HCT116 (cell line): ENCODE measurements at regions not wholly inside any gene's neighbourhood (a gene's known extent, or its start where the extent isn't known, plus 50 kb on each side); places are given as distances from the start of the nearest gene placed in this dataset.
"Not testable (repeated sequence)": the region's sequence is repeated elsewhere in the genome, so short reads cannot be mapped to it uniquely, and the experiment has no call there.

Experiments
- ATAC-seq: fragments of 200-7000 bp; cut with Tn5 transposase; 2 replicates; pipeline ENCODE4 v1.9.1; 2020; ENCODE audit warnings: mild to moderate bottlenecking, moderate library complexity
- BruUV-seq: library from RNA; stranded (reverse); fragments of 400-500 nt; replicated peaks from 2 replicates; lab custom pipeline; 2021; lab: Mats Ljungman, UMichigan
- CTCF ChIA-PET: fragments of 300-600 bp; sonication (Branson Sonifier 250); formaldehyde crosslinking; loops from one replicate; lab custom pipeline; 2021; ENCODE audit warnings: antibody characterized with exemption; lab: Charles Lee
- POLR2A ChIA-PET: fragments of 300-600, 350-600 bp; sonication (Branson Sonifier 250); formaldehyde crosslinking; loops from one replicate; lab custom pipeline; 2021; ENCODE audit warnings: antibody characterized with exemption; lab: Charles Lee
- RAD21 ChIA-PET, 2 experiments: fragments of 300-600 bp; sonication (Branson Sonifier 250); formaldehyde crosslinking; loops; one replicate each; lab custom pipeline; 2023; ENCODE audit warnings: low total read pairs in 2 of 2; ENCODE audit not compliant: uncharacterized antibody in 2 of 2, unreplicated experiment in 2 of 2, low non-redundant PET in 1 of 2; lab: Charles Lee
- DNase-seq: peaks from one replicate; pipeline ENCODE4 v3.0.0-alpha.2; 2010; ENCODE audit warnings: low read depth, low spot score
- H2AFZ ChIP-seq: fragments of 200-600 bp; shearing (Covaris generic), sonication (generic); 2 replicates; pipeline ENCODE4 v1.6.1; 2017; ENCODE audit warnings: low read depth, mixed run types, mixed read lengths, antibody characterized with exemption, low read length; ENCODE audit not compliant: poor library complexity, severe bottlenecking
- H3K27ac ChIP-seq: 2 replicates; pipeline ENCODE4 v1.5.1; 2012; ENCODE audit warnings: low read depth, low read length
- H3K27me3 ChIP-seq: fragments of 200-600 bp; sonication (generic); 2 replicates; pipeline ENCODE4 v1.6.1; 2016; ENCODE audit warnings: mixed run types, low read length, mixed read lengths; ENCODE audit not compliant: insufficient read depth
- H3K36me3 ChIP-seq, 2 experiments: fragments of 200-500 bp in 1 of 2; fragments of 200-600 bp in 1 of 2; sonication (Bioruptor generic) in 1 of 2; sonication (generic) in 1 of 2; 2 replicates each; pipeline versions ENCODE4 v1.5.1 to v1.6.1; 2014 to 2016; ENCODE audit warnings: low read length in 2 of 2, inconsistent platforms in 1 of 2, mixed read lengths in 1 of 2, mixed run types in 1 of 2; ENCODE audit not compliant: insufficient read depth in 2 of 2, control insufficient read depth in 1 of 2
- H3K4me1 ChIP-seq, 2 experiments: fragments of 200-600 bp in 1 of 2; sonication (generic) in 1 of 2; 2 replicates each; pipeline versions ENCODE4 v1.5.1 to v1.6.1; 2012 to 2017; ENCODE audit warnings: low read length in 2 of 2, inconsistent platforms in 1 of 2, mild to moderate bottlenecking in 1 of 2, mixed read lengths in 1 of 2, mixed run types in 1 of 2, moderate library complexity in 1 of 2; ENCODE audit not compliant: insufficient read depth in 2 of 2, control insufficient read depth in 1 of 2
- H3K4me2 ChIP-seq: fragments of 200-600 bp; sonication (generic); 2 replicates; pipeline ENCODE4 v1.6.1; 2017; ENCODE audit warnings: mixed run types, low read length, mixed read lengths
- H3K4me3 ChIP-seq, 2 experiments: fragments of 200-600 bp in 1 of 2; sonication (generic) in 1 of 2; replicated peaks in 1 of 2; 2 replicates each; pipeline ENCODE4 v1.5.1; 2011 to 2016; ENCODE audit warnings: low read length in 2 of 2, control low read depth in 1 of 2, low read depth in 1 of 2, mild to moderate bottlenecking in 1 of 2, mixed read lengths in 1 of 2, mixed run types in 1 of 2
- H3K79me2 ChIP-seq: fragments of 200-600 bp; sonication (generic); 2 replicates; pipeline ENCODE4 v1.6.1; 2017; ENCODE audit warnings: mild to moderate bottlenecking, mixed run types, low read length, moderate library complexity, mixed read lengths; ENCODE audit not compliant: insufficient read depth
- H3K9ac ChIP-seq: fragments of 200-600 bp; sonication (generic); 2 replicates; pipeline ENCODE4 v1.6.1; 2016; ENCODE audit warnings: low read length, mixed read lengths
- H3K9me2 ChIP-seq: fragments of 200-600 bp; sonication (generic), shearing (Covaris generic); 2 replicates; pipeline ENCODE4 v1.6.1; 2017; ENCODE audit warnings: mixed run types, mild to moderate bottlenecking, moderate library complexity; ENCODE audit not compliant: insufficient read depth
- H3K9me3 ChIP-seq, 2 experiments: fragments of 200-500 bp in 1 of 2; fragments of 200-600 bp in 1 of 2; sonication (Bioruptor generic) in 1 of 2; sonication (generic) in 1 of 2; 2 replicates each; pipeline ENCODE4 v1.6.1; 2014 to 2017; ENCODE audit warnings: low read length in 2 of 2, mixed read lengths in 2 of 2, inconsistent platforms in 1 of 2, low read depth in 1 of 2, mild to moderate bottlenecking in 1 of 2, mixed run types in 1 of 2, moderate library complexity in 1 of 2; ENCODE audit not compliant: control insufficient read depth in 1 of 2, insufficient read depth in 1 of 2
- H4K20me1 ChIP-seq: fragments of 200-600 bp; sonication (generic), shearing (Covaris generic); 2 replicates; pipeline ENCODE4 v1.6.1; 2017; ENCODE audit warnings: mixed run types, mild to moderate bottlenecking, moderate library complexity; ENCODE audit not compliant: insufficient read depth
- CTCF ChIP-seq, 3 experiments: fragments of 200-600 bp in 1 of 3; sonication (generic) in 1 of 3; IDR thresholded peaks in 2 of 3; conservative IDR thresholded peaks in 1 of 3; 2 replicates each; pipeline ENCODE4 v1.5.1; 2012 to 2017; ENCODE audit warnings: low read depth in 2 of 3, low read length in 2 of 3, antibody characterized with exemption in 1 of 3, borderline replicate concordance in 1 of 3, control low read depth in 1 of 3, mild to moderate bottlenecking in 1 of 3, mixed read lengths in 1 of 3, mixed run types in 1 of 3, moderate library complexity in 1 of 3; ENCODE audit not compliant: insufficient read depth in 1 of 3
- JUND ChIP-seq: IDR thresholded peaks from 2 replicates; pipeline ENCODE4 v1.6.1; 2012
- RAD21 ChIP-seq: IDR thresholded peaks from 2 replicates; pipeline ENCODE4 v1.6.1; 2012; ENCODE audit warnings: low read depth, mild to moderate bottlenecking
- SIN3A ChIP-seq: IDR thresholded peaks from 2 replicates; pipeline ENCODE4 v1.6.1; 2012; ENCODE audit warnings: low read depth
- SRF ChIP-seq: IDR thresholded peaks from 2 replicates; pipeline ENCODE4 v1.6.1; 2012; ENCODE audit warnings: low read depth
- ZFX ChIP-seq: fragments of 450-650 bp; IDR thresholded peaks from 2 replicates; pipeline ENCODE4 v1.6.1; 2017
- ZNF274 ChIP-seq: fragments of 200-500 bp; sonication (Bioruptor generic); IDR thresholded peaks from 2 replicates; pipeline ENCODE4 v1.6.1; 2014; ENCODE audit warnings: mild to moderate bottlenecking, low read depth, low read length, inconsistent platforms
- intact Hi-C: fragments of 100-400 bp; cut with micrococcal nuclease; formaldehyde crosslinking; loops from 2 replicates; pipeline ENCODE4 v1.10.0; 2022

- no peaks in the 10 kb centered on the region for H3K9me3 ChIP-seq
- peaks cover 0 to 8% of the 10 kb centered on the region in 2 experiments; a peak in 2 of 4 replicates for H3K4me1 ChIP-seq
- H3K27ac ChIP-seq, result no peak overlapping the region
- H3K4me3 ChIP-seq, result no peak overlapping the region
- no peaks in the 10 kb centered on the region for H3K9me2 ChIP-seq
- H3K9ac ChIP-seq, result no peak overlapping the region
- no TSS peak for BruUV-seq
- RAD21 ChIA-PET, result no interaction called here
- DNase-seq (no peak), ATAC-seq (no peak)
- no peaks in the 10 kb centered on the region for H3K36me3 ChIP-seq
- H2AFZ ChIP-seq, result no peak overlapping the region
- POLR2A ChIA-PET, result no interaction called here
- H4K20me1 ChIP-seq, result no peaks in the 10 kb centered on the region
- H3K27me3 ChIP-seq, result no peaks in the 10 kb centered on the region
- intact Hi-C loops, result no loop called here
- no peak for TF ChIP-seq ZNF274
- no peak for TF ChIP-seq ZFX
- no peak for TF ChIP-seq RAD21
- no peak for TF ChIP-seq SIN3A
- no peak for TF ChIP-seq CTCF (IDR thresholded peaks at IDR 0.05 in 2 of 3, conservative IDR thresholded peaks at IDR 0.05 in 1 of 3; ENCODE audit: borderline replicate concordance in 1 of 3, insufficient read depth in 1 of 3, low read depth in 2 of 3, low read length in 2 of 3)
- TF ChIP-seq JUND, result no peak
- TF ChIP-seq SRF, result no peak
- no peak overlapping the region for H3K4me2 ChIP-seq
- CTCF ChIA-PET, result no interaction called here
- no peaks in the 10 kb centered on the region for H3K79me2 ChIP-seq
Measured at GRCh38 chr1:232123775-232124659, 497.4 kb downstream of the DISC1 start.

GRCh38 chr1:232117903-232118302, 491.3 kb downstream of the DISC1 start:
- POLR2A ChIA-PET, H3K27ac ChIP-seq, CTCF ChIA-PET: not testable (repeated sequence)

More at GRCh38 chr1:232117903-232118302, 491.3 kb downstream of the DISC1 start:
- H3K4me3 ChIP-seq, intact Hi-C loops, H3K9me3 ChIP-seq, DNase-seq, H3K4me2 ChIP-seq, H3K79me2 ChIP-seq, H3K36me3 ChIP-seq, H3K9me2 ChIP-seq, H3K27me3 ChIP-seq, H3K4me1 ChIP-seq, BruUV-seq, H2AFZ ChIP-seq, RAD21 ChIA-PET, H3K9ac ChIP-seq, ATAC-seq, H4K20me1 ChIP-seq: not testable (repeated sequence)
